HEK293 (cell line): ENCODE measurements at regions not wholly inside any gene's neighbourhood (a gene's known extent, or its start where the extent isn't known, plus 50 kb on each side); places are given as distances from the start of the nearest gene placed in this dataset.

Experiments
- CTCF ChIA-PET: fragments of 350-600 bp; formaldehyde crosslinking; extraction: SDS; loops from one replicate; lab custom pipeline; 2021; ENCODE audit warnings: antibody characterized with exemption; lab: Yijun Ruan, JAX
- POLR2A ChIA-PET: fragments of 300-600 bp; formaldehyde crosslinking; extraction: SDS; loops from one replicate; lab custom pipeline; 2020; ENCODE audit warnings: antibody characterized with exemption, inconsistent platforms; lab: Yijun Ruan, JAX
- H3K27ac ChIP-seq: fragments of 200-500 bp; sonication (Bioruptor generic); 2 replicates; pipeline ENCODE4 v1.5.1; 2014; ENCODE audit warnings: low read depth, low read length, control low read depth, inconsistent platforms; ENCODE audit errors: extremely low read depth
- H3K36me3 ChIP-seq, 2 experiments: fragments of 200-500 bp in 1 of 2; sonication (Bioruptor generic) in 1 of 2; 1 replicate in 1 of 2; 2 replicates in 1 of 2; pipeline ENCODE4 v1.5.1; 2014 to 2017; ENCODE audit warnings: inconsistent platforms in 2 of 2, low read length in 2 of 2; ENCODE audit not compliant: control insufficient read depth in 2 of 2, insufficient read depth in 1 of 2
- H3K4me1 ChIP-seq: fragments of 200-500 bp; sonication (Bioruptor generic); 2 replicates; pipeline ENCODE4 v1.5.1; 2014; ENCODE audit warnings: mild to moderate bottlenecking, low read length, inconsistent platforms; ENCODE audit not compliant: control insufficient read depth, insufficient read depth
- H3K4me3 ChIP-seq: 2 replicates; pipeline ENCODE4 v1.5.1; 2011; ENCODE audit warnings: low read depth, mild to moderate bottlenecking, control low read depth, low read length, moderate library complexity
- H3K9me3 ChIP-seq: fragments of 200-500 bp; sonication (Bioruptor generic); 2 replicates; pipeline ENCODE4 v1.5.1; 2014; ENCODE audit warnings: low read depth, low read length, inconsistent platforms; ENCODE audit not compliant: control insufficient read depth, insufficient read depth
- MZF1 ChIP-seq: fragments of 450-650 bp; formaldehyde crosslinking; IDR thresholded peaks from 2 replicates; pipeline ENCODE4 v1.5.1; 2017; ENCODE audit warnings: missing biosample characterization, missing genetic modification characterization, borderline replicate concordance
- PRDM10 ChIP-seq: fragments of 450-650 bp; formaldehyde crosslinking; IDR thresholded peaks from 2 replicates; pipeline ENCODE4 v1.5.1; 2016; ENCODE audit warnings: missing biosample characterization, missing genetic modification characterization
- PRDM2 ChIP-seq: fragments of 450-650 bp; formaldehyde crosslinking; IDR thresholded peaks from 2 replicates; pipeline ENCODE4 v1.5.1; 2016; ENCODE audit warnings: missing biosample characterization, missing genetic modification characterization, borderline replicate concordance
- TSHZ1 ChIP-seq: fragments of 450-650 bp; formaldehyde crosslinking; IDR thresholded peaks from 2 replicates; pipeline ENCODE4 v1.5.1; 2016; ENCODE audit warnings: missing biosample characterization, missing genetic modification characterization, borderline replicate concordance
- ZBTB48 ChIP-seq: fragments of 450-650 bp; formaldehyde crosslinking; IDR thresholded peaks from 2 replicates; pipeline ENCODE4 v1.5.1; 2016; ENCODE audit warnings: missing biosample characterization, missing genetic modification characterization
- ZBTB6 ChIP-seq: fragments of 450-650 bp; formaldehyde crosslinking; IDR thresholded peaks from 2 replicates; pipeline ENCODE4 v1.5.1; 2017; ENCODE audit warnings: missing biosample characterization, missing genetic modification characterization
- ZIC2 ChIP-seq: fragments of 450-650 bp; formaldehyde crosslinking; IDR thresholded peaks from 2 replicates; pipeline ENCODE4 v1.5.1; 2016; ENCODE audit warnings: missing biosample characterization, missing genetic modification characterization
- ZNF202 ChIP-seq: fragments of 450-650 bp; formaldehyde crosslinking; IDR thresholded peaks from 2 replicates; pipeline ENCODE4 v1.5.1; 2016; ENCODE audit warnings: missing biosample characterization, missing genetic modification characterization, borderline replicate concordance
- ZNF223 ChIP-seq: fragments of 450-650 bp; formaldehyde crosslinking; IDR thresholded peaks from 2 replicates; pipeline ENCODE4 v1.5.1; 2016; ENCODE audit warnings: missing biosample characterization, missing genetic modification characterization
- ZNF341 ChIP-seq: fragments of 450-650 bp; formaldehyde crosslinking; IDR thresholded peaks from 2 replicates; pipeline ENCODE4; 2016; ENCODE audit warnings: low read depth, missing biosample characterization, missing genetic modification characterization
- ZNF391 ChIP-seq: fragments of 450-650 bp; formaldehyde crosslinking; IDR thresholded peaks from 2 replicates; pipeline ENCODE4 v1.5.1; 2016; ENCODE audit warnings: low read depth, missing biosample characterization, missing genetic modification characterization, borderline replicate concordance
- ZNF521 ChIP-seq: fragments of 450-650 bp; formaldehyde crosslinking; IDR thresholded peaks from 2 replicates; pipeline ENCODE4 v1.5.1; 2017; ENCODE audit warnings: missing biosample characterization, mild to moderate bottlenecking, missing genetic modification characterization
- ZNF555 ChIP-seq: fragments of 450-650 bp; formaldehyde crosslinking; conservative IDR thresholded peaks from 2 replicates; pipeline ENCODE4 v1.5.1; 2017; ENCODE audit warnings: missing biosample characterization, mild to moderate bottlenecking, missing genetic modification characterization, inconsistent platforms
- ZNF571 ChIP-seq: fragments of 450-650 bp; formaldehyde crosslinking; IDR thresholded peaks from 2 replicates; pipeline ENCODE4 v1.5.0; 2017; ENCODE audit warnings: missing biosample characterization, missing genetic modification characterization
- ZNF776 ChIP-seq: fragments of 450-650 bp; formaldehyde crosslinking; IDR thresholded peaks from 2 replicates; pipeline ENCODE4 v1.5.0; 2017; ENCODE audit warnings: missing biosample characterization, missing genetic modification characterization, borderline replicate concordance
- ZSCAN30 ChIP-seq: fragments of 450-650 bp; IDR thresholded peaks from 2 replicates; pipeline ENCODE4 v1.5.1; 2018; ENCODE audit warnings: missing biosample characterization, mild to moderate bottlenecking, missing genetic modification characterization, moderate library complexity
- TF ChIP-seq, protein P1 (sequence below): fragments of 450-650 bp; formaldehyde crosslinking; IDR thresholded peaks from 2 replicates; pipeline ENCODE4 v1.5.0; 2017; ENCODE audit warnings: missing biosample characterization, missing genetic modification characterization, borderline replicate concordance

DNA sequence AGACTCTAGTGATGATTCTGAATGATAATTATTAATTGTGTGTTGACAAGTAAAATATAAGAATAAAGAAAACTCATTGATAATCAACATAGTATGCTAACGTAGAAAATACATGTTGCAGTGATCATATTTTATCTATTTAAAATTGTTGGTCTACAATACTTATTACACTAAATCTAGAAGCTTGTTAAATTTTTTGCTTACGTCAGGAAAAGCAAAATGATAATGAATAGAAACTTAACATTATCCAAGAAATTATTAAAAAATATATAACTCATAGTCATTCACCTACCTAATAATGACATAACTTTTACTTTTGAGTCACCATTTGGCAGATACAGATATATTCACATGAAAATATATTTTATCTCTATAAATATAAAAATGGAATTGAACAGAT, 984.1 kb downstream of the PLOD2 start:
- H3K27ac ChIP-seq = no peak overlapping the region
- H3K4me3 ChIP-seq = no peak overlapping the region
- CTCF ChIA-PET = no interaction called here
- H3K4me1 ChIP-seq = no peaks in the 10 kb centered on the region
- H3K36me3 ChIP-seq = no peaks in the 10 kb centered on the region
- TF ChIP-seq ZNF521 (tag by site-specific recombination) (no peak), ZNF202 (tag by site-specific recombination) (no peak), ZNF571 (tag by site-specific recombination) (no peak), TSHZ1 (tag by site-specific recombination) (no peak), ZBTB48 (tag by site-specific recombination) (no peak), PRDM2 (tag by site-specific recombination) (no peak), ZNF391 (no peak), ZNF341 (no peak), PRDM10 (tag by site-specific recombination) (no peak), ZNF223 (no peak), ZSCAN30 (tag by site-specific recombination) (no peak), ZNF776 (no peak), ZNF555 (tag by site-specific recombination) (no peak), ZBTB6 (no peak), MZF1 (tag by site-specific recombination) (no peak), ZIC2 (tag by site-specific recombination) (no peak)
- TF ChIP-seq, protein P1, sequence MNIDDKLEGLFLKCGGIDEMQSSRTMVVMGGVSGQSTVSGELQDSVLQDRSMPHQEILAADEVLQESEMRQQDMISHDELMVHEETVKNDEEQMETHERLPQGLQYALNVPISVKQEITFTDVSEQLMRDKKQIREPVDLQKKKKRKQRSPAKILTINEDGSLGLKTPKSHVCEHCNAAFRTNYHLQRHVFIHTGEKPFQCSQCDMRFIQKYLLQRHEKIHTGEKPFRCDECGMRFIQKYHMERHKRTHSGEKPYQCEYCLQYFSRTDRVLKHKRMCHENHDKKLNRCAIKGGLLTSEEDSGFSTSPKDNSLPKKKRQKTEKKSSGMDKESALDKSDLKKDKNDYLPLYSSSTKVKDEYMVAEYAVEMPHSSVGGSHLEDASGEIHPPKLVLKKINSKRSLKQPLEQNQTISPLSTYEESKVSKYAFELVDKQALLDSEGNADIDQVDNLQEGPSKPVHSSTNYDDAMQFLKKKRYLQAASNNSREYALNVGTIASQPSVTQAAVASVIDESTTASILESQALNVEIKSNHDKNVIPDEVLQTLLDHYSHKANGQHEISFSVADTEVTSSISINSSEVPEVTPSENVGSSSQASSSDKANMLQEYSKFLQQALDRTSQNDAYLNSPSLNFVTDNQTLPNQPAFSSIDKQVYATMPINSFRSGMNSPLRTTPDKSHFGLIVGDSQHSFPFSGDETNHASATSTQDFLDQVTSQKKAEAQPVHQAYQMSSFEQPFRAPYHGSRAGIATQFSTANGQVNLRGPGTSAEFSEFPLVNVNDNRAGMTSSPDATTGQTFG (tag by site-specific recombination) = no peak
- H3K9me3 ChIP-seq = no peaks in the 10 kb centered on the region
- POLR2A ChIA-PET = no interaction called here
